ENCODE measurements at regions not wholly inside any gene's neighbourhood (a gene's known extent, or its start where the extent isn't known, plus 50 kb on each side); places are given as distances from the start of the nearest gene placed in this dataset.

DNA sequence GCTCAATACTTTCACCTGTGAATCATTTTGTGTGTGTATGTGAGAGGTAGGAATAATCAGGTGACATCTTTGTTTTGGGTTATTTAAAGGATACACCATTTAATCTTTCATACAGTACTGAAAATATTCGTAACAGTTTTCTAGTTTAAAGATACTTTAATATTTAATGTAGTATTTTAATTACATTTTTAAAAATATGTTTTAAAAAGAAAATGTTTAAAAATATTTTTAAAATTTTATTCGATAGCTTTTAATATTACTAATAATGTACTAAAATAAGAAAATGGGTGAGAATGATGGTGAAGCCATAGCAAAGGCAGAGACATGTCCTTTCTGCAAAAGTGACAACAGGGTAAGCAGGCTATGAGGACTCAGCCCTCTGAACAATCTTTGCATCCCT is 56.3 kb upstream of the MEF2C start:
- no peak for TF ChIP-seq ZNF274 (IDR thresholded peaks at IDR 0.05; ENCODE audit: low read depth, low read length)
- no peak overlapping the region for H3K4me3 ChIP-seq (ENCODE audit: low read length)

DNA sequence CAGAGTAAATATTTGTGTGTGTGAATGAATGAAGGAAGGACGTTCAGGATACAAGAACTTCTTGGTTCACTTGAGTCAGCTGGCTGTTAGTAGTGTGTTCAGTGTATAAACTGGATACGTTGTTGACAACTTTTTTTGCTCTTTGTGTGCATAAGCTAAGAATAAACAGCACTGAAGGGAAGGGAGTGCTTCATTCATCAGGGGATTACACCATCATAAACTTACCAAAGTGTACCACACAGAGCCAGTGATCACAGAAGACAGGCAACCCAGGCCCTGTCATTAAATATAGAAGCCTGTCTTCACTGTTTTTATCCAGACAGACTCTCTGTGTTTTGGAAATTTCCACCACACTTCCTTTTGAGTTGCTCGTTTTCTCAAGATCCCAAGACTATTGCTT is 55.5 kb upstream of the MEF2C start:
- H3K4me3 ChIP-seq (ENCODE audit: low read length) = no peak overlapping the region
- TF ChIP-seq ZNF274 (IDR thresholded peaks at IDR 0.05; ENCODE audit: low read depth, low read length) = no peak

DNA sequence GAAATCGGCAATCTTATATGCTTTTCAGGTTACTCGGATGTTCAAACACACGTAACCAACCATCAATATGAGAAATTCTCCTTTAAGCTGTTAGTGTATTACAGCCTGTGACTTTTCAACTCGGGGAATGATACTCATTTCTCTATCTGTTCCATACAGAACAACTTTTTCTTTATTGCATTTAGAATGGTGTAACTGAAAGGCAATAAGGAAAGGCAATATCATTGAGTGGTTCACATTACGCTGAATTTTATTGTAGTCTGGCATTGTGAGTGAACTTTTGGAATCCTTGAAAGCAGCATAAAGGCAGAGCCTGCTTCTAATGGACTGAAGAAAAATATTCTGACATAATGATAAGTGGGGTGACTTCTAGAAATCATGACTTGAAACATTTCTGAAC is 54.4 kb upstream of the MEF2C start:
- no peak overlapping the region for H3K4me3 ChIP-seq (ENCODE audit: low read length)
- TF ChIP-seq ZNF274 (IDR thresholded peaks at IDR 0.05; ENCODE audit: low read depth, low read length) = no peak

DNA sequence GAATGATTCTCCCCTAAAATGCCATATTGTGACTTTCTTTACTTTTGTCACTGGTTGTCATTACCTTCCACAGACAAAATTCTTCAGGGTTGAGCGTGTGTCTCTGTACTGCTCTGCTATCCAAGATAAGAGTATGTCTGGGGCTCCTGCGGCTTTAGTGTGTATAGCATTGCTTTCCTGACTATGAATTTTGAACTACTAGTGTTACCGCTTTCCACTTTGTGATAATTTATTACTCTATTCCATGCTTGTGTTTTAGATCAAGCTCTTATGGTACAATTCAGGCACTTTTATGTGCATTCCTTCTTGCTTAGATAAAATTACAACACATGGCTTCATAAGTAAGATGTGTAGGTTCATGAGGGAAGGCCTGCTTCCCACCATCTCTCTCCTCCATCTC is 51.5 kb upstream of the MEF2C start:
- TF ChIP-seq ZNF274 (IDR thresholded peaks at IDR 0.05; ENCODE audit: low read depth, low read length) = no peak
- no peak overlapping the region for H3K4me3 ChIP-seq (ENCODE audit: low read length)

Measured in GM08714 (cell line).